ENCODE measurements at regions not wholly inside any gene's neighbourhood (a gene's known extent, or its start where the extent isn't known, plus 50 kb on each side); places are given as distances from the start of the nearest gene placed in this dataset.

DNA sequence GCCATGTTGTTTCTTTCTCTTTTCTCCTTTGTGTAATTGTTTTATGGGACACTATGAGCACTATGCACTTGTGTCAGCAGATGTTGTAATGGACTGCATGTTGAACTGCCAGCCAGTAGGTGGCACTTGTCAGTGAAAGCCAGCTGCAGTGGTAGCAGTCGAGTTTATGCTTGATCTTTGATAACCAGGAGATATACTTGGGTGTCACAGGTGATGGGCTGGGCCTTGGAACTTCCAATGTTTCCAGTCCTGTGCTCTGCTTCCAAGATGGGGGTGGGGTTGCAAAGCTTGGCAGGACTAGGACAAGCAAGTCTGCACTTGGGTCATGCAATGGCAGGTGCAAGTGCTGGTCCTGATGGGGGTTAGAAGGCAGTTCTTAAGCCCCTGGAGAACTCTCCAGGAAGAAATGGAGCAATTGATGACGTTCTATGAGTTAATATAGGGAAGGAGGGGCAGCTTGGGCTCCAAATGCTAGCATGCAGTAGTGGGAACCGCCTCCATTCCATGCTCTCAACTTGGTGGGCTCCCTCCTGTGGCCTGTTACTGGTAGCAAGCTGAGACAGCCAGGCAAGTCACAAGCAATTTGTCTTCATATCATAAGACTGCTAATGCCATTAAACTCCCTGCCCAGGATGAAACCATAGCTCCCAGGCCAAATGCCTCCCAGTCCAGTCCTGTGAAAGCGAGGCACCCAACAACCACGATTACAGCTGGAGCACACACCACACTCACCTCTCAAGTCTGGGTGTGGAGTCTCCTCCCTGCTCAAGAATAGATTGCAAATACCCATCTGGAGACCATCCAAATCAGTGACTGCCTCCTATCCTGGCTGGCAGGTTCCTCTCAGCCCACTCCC is 287.2 kb downstream of the CGGBP1 start:
- no peak overlapping the region for H3K4me3 ChIP-seq
- no peak for DNase-seq (ENCODE audit: low spot score)
- TF ChIP-seq CTCF (IDR thresholded peaks at IDR 0.05) = no peak
- H3K27ac ChIP-seq = no peak overlapping the region

DNA sequence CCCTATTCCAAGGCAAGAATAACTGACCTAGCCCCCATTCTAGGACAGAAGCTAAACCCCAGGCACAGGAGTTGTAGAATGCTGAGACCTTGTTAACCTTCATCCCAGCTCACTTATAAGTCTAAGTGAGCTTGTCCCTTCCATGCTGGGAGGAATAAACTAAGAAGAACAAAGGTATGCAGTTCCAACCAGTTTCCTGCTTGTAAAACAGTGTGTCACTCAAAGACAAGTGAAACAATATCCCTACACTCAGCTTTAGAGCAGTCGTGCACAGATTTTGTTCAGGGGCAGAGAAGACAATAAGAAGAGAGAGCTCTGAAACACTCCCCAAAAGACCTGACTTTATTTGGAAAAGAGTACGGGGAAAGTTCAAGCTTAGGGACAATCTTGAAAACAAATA is 292.1 kb downstream of the CGGBP1 start:
- DNase-seq (ENCODE audit: low spot score) = no peak
- no peak overlapping the region for H3K27ac ChIP-seq
- H3K4me3 ChIP-seq = no peak overlapping the region
- TF ChIP-seq CTCF (IDR thresholded peaks at IDR 0.05) = no peak

GRCh38 chr3:87765256-87765655 is 293.5 kb downstream of the CGGBP1 start:
- no peak for TF ChIP-seq CTCF (IDR thresholded peaks at IDR 0.05)
- DNase-seq (ENCODE audit: low spot score) = no peak
- no peak overlapping the region for H3K4me3 ChIP-seq
- no peak overlapping the region for H3K27ac ChIP-seq

- Histone ChIP-seq H3K4me3 (no peak overlapping the region), H3K27ac (no peak overlapping the region)
- TF ChIP-seq CTCF (IDR thresholded peaks at IDR 0.05) = no peak
- no peak for DNase-seq (ENCODE audit: low spot score)
These were observed 297.0 kb downstream of the CGGBP1 start for GRCh38 chr3:87761795-87762194.

- no peak for TF ChIP-seq CTCF (IDR thresholded peaks at IDR 0.05)
- no peak overlapping the region for H3K27ac ChIP-seq
- no peak overlapping the region for H3K4me3 ChIP-seq
- DNase-seq (ENCODE audit: low spot score) = no peak
These were observed 297.5 kb downstream of the CGGBP1 start for GRCh38 chr3:87761341-87761740.

GRCh38 chr3:87756616-87757015 is 302.2 kb downstream of the CGGBP1 start:
- TF ChIP-seq CTCF (IDR thresholded peaks at IDR 0.05) = no peak
- no peak overlapping the region for H3K27ac ChIP-seq
- no peak overlapping the region for H3K4me3 ChIP-seq
- no peak for DNase-seq (ENCODE audit: low spot score)

GRCh38 chr3:87755852-87756251 is 303.0 kb downstream of the CGGBP1 start:
- no peak for DNase-seq (ENCODE audit: low spot score)
- H3K27ac ChIP-seq = no peak overlapping the region
- H3K4me3 ChIP-seq = no peak overlapping the region
- TF ChIP-seq CTCF (IDR thresholded peaks at IDR 0.05) = no peak

All from coronary artery (tissue), 2 donors.